Body of pancreas (tissue), 4 donors: ENCODE measurements at regions not wholly inside any gene's neighbourhood (a gene's known extent, or its start where the extent isn't known, plus 50 kb on each side); places are given as distances from the start of the nearest gene placed in this dataset.

Source experiments
- CTCF ChIP-seq, 7 experiments: fragments of 450-650 bp in 4 of 7; fragments of 200-600 bp in 3 of 7; sonication (generic) in 3 of 7; IDR thresholded peaks; one replicate each; pipeline ENCODE4 v1.5.1; 2016 to 2019; ENCODE audit warnings: antibody characterized with exemption in 7 of 7
- POLR2A ChIP-seq, 3 donors: fragments of 450-650 bp; IDR thresholded peaks; one replicate each; pipeline ENCODE4 v1.6.1; 2016; ENCODE audit warnings: antibody characterized with exemption in 3 of 3, mild to moderate bottlenecking in 2 of 3

- TF ChIP-seq CTCF (IDR thresholded peaks at IDR 0.05), result peak in 3 of 7 experiments; percentile 10 to 28 (median 10)
- TF ChIP-seq POLR2A (IDR thresholded peaks at IDR 0.05), result peak in 1 of 3 donors; percentile 31
Measured at GRCh38 chr4:158327525-158327924, 117.2 kb downstream of the TMEM144 start.
